SJSA1 (cell line): ENCODE measurements at regions not wholly inside any gene's neighbourhood (a gene's known extent, or its start where the extent isn't known, plus 50 kb on each side); places are given as distances from the start of the nearest gene placed in this dataset.

Experiments
- DNase-seq, 2 experiments: peaks; one replicate each; pipeline ENCODE4 v3.0.0-alpha.2; 2015 to 2020; ENCODE audit warnings: low spot score in 2 of 2, low read depth in 1 of 2
- H3K27ac ChIP-seq: fragments of 250-450 bp; sonication (Bioruptor Pico); 2 replicates; pipeline ENCODE4 v1.5.1; 2020; ENCODE audit warnings: mild to moderate bottlenecking, moderate library complexity
- H3K27me3 ChIP-seq: fragments of 250-450 bp; sonication (Bioruptor Pico); replicated peaks from 2 replicates; pipeline ENCODE4 v1.5.1; 2020; ENCODE audit warnings: mild to moderate bottlenecking, moderate library complexity
- H3K36me3 ChIP-seq: fragments of 250-450 bp; sonication (Bioruptor Pico); 2 replicates; pipeline ENCODE4 v1.5.1; 2020; ENCODE audit warnings: mild to moderate bottlenecking
- H3K4me1 ChIP-seq: fragments of 250-450 bp; sonication (Bioruptor Pico); replicated peaks from 2 replicates; pipeline ENCODE4 v1.6.1; 2021; ENCODE audit warnings: mild to moderate bottlenecking
- H3K4me3 ChIP-seq: fragments of 250-450 bp; sonication (Bioruptor Pico); 2 replicates; pipeline ENCODE4 v1.5.1; 2020; ENCODE audit warnings: mild to moderate bottlenecking
- H3K9me3 ChIP-seq: fragments of 250-450 bp; sonication (Bioruptor Pico); replicated peaks from 2 replicates; pipeline ENCODE4 v1.5.1; 2020; ENCODE audit warnings: mild to moderate bottlenecking

- peaks cover 22% of the 10 kb centered on the region for H3K4me1 ChIP-seq
- no peak overlapping the region for H3K4me3 ChIP-seq
- no peaks in the 10 kb centered on the region for H3K9me3 ChIP-seq
- H3K27ac ChIP-seq: peak overlapping the region; percentile 24; the same call in 1 of the 2 replicates
- DNase-seq: no peak
- no peaks in the 10 kb centered on the region for H3K27me3 ChIP-seq
- H3K36me3 ChIP-seq: no peaks in the 10 kb centered on the region
Measured at GRCh38 chr18:53941601-53942338, 282.7 kb downstream of the MBD2 start.

GRCh38 chr18:53937037-53937436, 287.4 kb downstream of the MBD2 start:
- Histone ChIP-seq H3K27ac (no peak overlapping the region), H3K4me1 (peaks cover 20% of the 10 kb centered on the region), H3K36me3 (no peaks in the 10 kb centered on the region), H3K9me3 (no peaks in the 10 kb centered on the region), H3K27me3 (no peaks in the 10 kb centered on the region), H3K4me3 (no peak overlapping the region)
- DNase-seq: no peak

GRCh38 chr18:53935803-53936202, 288.7 kb downstream of the MBD2 start:
- Histone ChIP-seq H3K36me3 (no peaks in the 10 kb centered on the region), H3K4me1 (peaks cover 9% of the 10 kb centered on the region), H3K9me3 (no peaks in the 10 kb centered on the region), H3K27ac (no peak overlapping the region), H3K4me3 (no peak overlapping the region), H3K27me3 (no peaks in the 10 kb centered on the region; the same call in 1 of the 2 replicates)
- no peak for DNase-seq

GRCh38 chr18:53935399-53935798, 289.1 kb downstream of the MBD2 start:
- no peak overlapping the region for H3K4me3 ChIP-seq
- no peaks in the 10 kb centered on the region; the same call in 1 of the 2 replicates for H3K27me3 ChIP-seq
- no peaks in the 10 kb centered on the region for H3K36me3 ChIP-seq
- H3K4me1 ChIP-seq: peaks cover 9% of the 10 kb centered on the region
- no peak overlapping the region for H3K27ac ChIP-seq
- H3K9me3 ChIP-seq: no peaks in the 10 kb centered on the region
- DNase-seq: no peak

GRCh38 chr18:53920312-53921075, 304.0 kb downstream of the MBD2 start:
- H3K4me1 ChIP-seq: peaks cover 6% of the 10 kb centered on the region; the same call in 1 of the 2 replicates
- H3K27me3 ChIP-seq: no peaks in the 10 kb centered on the region
- H3K27ac ChIP-seq: no peak overlapping the region
- no peak overlapping the region for H3K4me3 ChIP-seq
- DNase-seq: no peak
- H3K9me3 ChIP-seq: no peaks in the 10 kb centered on the region
- H3K36me3 ChIP-seq: no peaks in the 10 kb centered on the region

GRCh38 chr18:53918091-53918490, 306.4 kb downstream of the MBD2 start:
- no peaks in the 10 kb centered on the region for H3K36me3 ChIP-seq
- DNase-seq: no peak
- no peaks in the 10 kb centered on the region for H3K27me3 ChIP-seq
- H3K4me3 ChIP-seq: no peak overlapping the region
- peaks cover 6% of the 10 kb centered on the region; the same call in 1 of the 2 replicates for H3K4me1 ChIP-seq
- H3K27ac ChIP-seq: no peak overlapping the region
- no peaks in the 10 kb centered on the region for H3K9me3 ChIP-seq

- no peak overlapping the region for H3K4me3 ChIP-seq
- no peaks in the 10 kb centered on the region for H3K9me3 ChIP-seq
- H3K36me3 ChIP-seq: no peaks in the 10 kb centered on the region
- no peaks in the 10 kb centered on the region for H3K27me3 ChIP-seq
- no peak overlapping the region for H3K27ac ChIP-seq
- no peak for DNase-seq
- H3K4me1 ChIP-seq: no peaks in the 10 kb centered on the region; the same call in 1 of the 2 replicates
Measured at GRCh38 chr18:53911200-53911599, 313.3 kb downstream of the MBD2 start.

GRCh38 chr18:53909668-53910067, 314.8 kb downstream of the MBD2 start:
- Histone ChIP-seq H3K27ac (no peak overlapping the region), H3K9me3 (no peaks in the 10 kb centered on the region), H3K4me1 (no peaks in the 10 kb centered on the region; the same call in 1 of the 2 replicates), H3K27me3 (no peaks in the 10 kb centered on the region), H3K36me3 (no peaks in the 10 kb centered on the region), H3K4me3 (no peak overlapping the region)
- DNase-seq: peak; percentile 34 to 51

GRCh38 chr18:53907921-53908320, 316.5 kb downstream of the MBD2 start:
- no peak for DNase-seq
- H3K27me3 ChIP-seq: no peaks in the 10 kb centered on the region
- no peaks in the 10 kb centered on the region for H3K9me3 ChIP-seq
- H3K27ac ChIP-seq: no peak overlapping the region
- H3K4me3 ChIP-seq: no peak overlapping the region
- no peaks in the 10 kb centered on the region for H3K36me3 ChIP-seq
- no peaks in the 10 kb centered on the region; the same call in 1 of the 2 replicates for H3K4me1 ChIP-seq

- Histone ChIP-seq H3K4me1 (no peaks in the 10 kb centered on the region; the same call in 1 of the 2 replicates), H3K4me3 (no peak overlapping the region), H3K27me3 (no peaks in the 10 kb centered on the region), H3K9me3 (no peaks in the 10 kb centered on the region), H3K36me3 (no peaks in the 10 kb centered on the region), H3K27ac (no peak overlapping the region)
- no peak for DNase-seq
Measured at GRCh38 chr18:53906681-53907080, 317.8 kb downstream of the MBD2 start.

GRCh38 chr18:53894675-53895442, 329.6 kb downstream of the MBD2 start:
- H3K9me3 ChIP-seq: no peaks in the 10 kb centered on the region
- no peak overlapping the region for H3K4me3 ChIP-seq
- H3K4me1 ChIP-seq: 0 out of 2 replicates have a peak, but pooled peaks cover 5% of the 10 kb centered on the region
- no peak overlapping the region for H3K27ac ChIP-seq
- H3K36me3 ChIP-seq: no peaks in the 10 kb centered on the region
- H3K27me3 ChIP-seq: peaks cover 16% of the 10 kb centered on the region
- DNase-seq: no peak

- DNase-seq: no peak
- Histone ChIP-seq H3K36me3 (no peaks in the 10 kb centered on the region), H3K27me3 (no peaks in the 10 kb centered on the region), H3K27ac (no peak overlapping the region), H3K4me3 (no peak overlapping the region), H3K9me3 (no peaks in the 10 kb centered on the region), H3K4me1 (0 out of 2 replicates have a peak, but pooled peaks cover under 1% of the 10 kb centered on the region)
Measured at GRCh38 chr18:53887447-53887846, 337.0 kb downstream of the MBD2 start.

GRCh38 chr18:53886058-53886457, 338.4 kb downstream of the MBD2 start:
- DNase-seq: no peak
- no peak overlapping the region for H3K27ac ChIP-seq

More at GRCh38 chr18:53886058-53886457, 338.4 kb downstream of the MBD2 start:
- Histone ChIP-seq H3K4me1 (no peaks in the 10 kb centered on the region), H3K27me3 (no peaks in the 10 kb centered on the region), H3K9me3 (no peaks in the 10 kb centered on the region), H3K4me3 (no peak overlapping the region), H3K36me3 (no peaks in the 10 kb centered on the region)
